Endothelial cell (in vitro differentiated cells): ENCODE measurements at regions not wholly inside any gene's neighbourhood (a gene's known extent, or its start where the extent isn't known, plus 50 kb on each side); places are given as distances from the start of the nearest gene placed in this dataset.

Source experiments
- DNase-seq: peaks from one replicate; pipeline ENCODE4 v3.0.0; 2021; ENCODE audit warnings: low spot score
- H3K27ac Mint-ChIP-seq: one replicate; pipeline ENCODE4 v1.8.0; 2021; ENCODE audit warnings: mixed read lengths, inconsistent platforms; ENCODE audit not compliant: unreplicated experiment
- H3K27me3 Mint-ChIP-seq: one replicate; pipeline ENCODE4 v1.8.0; 2021; ENCODE audit warnings: mild to moderate bottlenecking, moderate library complexity, mixed read lengths, inconsistent platforms; ENCODE audit not compliant: unreplicated experiment
- H3K36me3 Mint-ChIP-seq: one replicate; pipeline ENCODE4 v1.8.0; 2021; ENCODE audit warnings: mild to moderate bottlenecking, low read depth, mixed read lengths, inconsistent platforms; ENCODE audit not compliant: unreplicated experiment
- H3K4me1 Mint-ChIP-seq: one replicate; pipeline ENCODE4 v1.8.0; 2021; ENCODE audit warnings: mild to moderate bottlenecking, mixed read lengths, inconsistent platforms; ENCODE audit not compliant: unreplicated experiment
- H3K4me3 Mint-ChIP-seq: one replicate; pipeline ENCODE4 v1.8.0; 2021; ENCODE audit warnings: mild to moderate bottlenecking, mixed read lengths, inconsistent platforms; ENCODE audit not compliant: unreplicated experiment
- H3K9me3 Mint-ChIP-seq: one replicate; pipeline ENCODE4 v1.8.0; 2021; ENCODE audit warnings: mixed read lengths, inconsistent platforms; ENCODE audit not compliant: unreplicated experiment
- CTCF ChIP-seq: fragments of 200-600 bp; sonication (generic); IDR thresholded peaks from one replicate; pipeline ENCODE4 v1.5.0; 2021; ENCODE audit warnings: antibody characterized with exemption; ENCODE audit not compliant: unreplicated experiment

DNA sequence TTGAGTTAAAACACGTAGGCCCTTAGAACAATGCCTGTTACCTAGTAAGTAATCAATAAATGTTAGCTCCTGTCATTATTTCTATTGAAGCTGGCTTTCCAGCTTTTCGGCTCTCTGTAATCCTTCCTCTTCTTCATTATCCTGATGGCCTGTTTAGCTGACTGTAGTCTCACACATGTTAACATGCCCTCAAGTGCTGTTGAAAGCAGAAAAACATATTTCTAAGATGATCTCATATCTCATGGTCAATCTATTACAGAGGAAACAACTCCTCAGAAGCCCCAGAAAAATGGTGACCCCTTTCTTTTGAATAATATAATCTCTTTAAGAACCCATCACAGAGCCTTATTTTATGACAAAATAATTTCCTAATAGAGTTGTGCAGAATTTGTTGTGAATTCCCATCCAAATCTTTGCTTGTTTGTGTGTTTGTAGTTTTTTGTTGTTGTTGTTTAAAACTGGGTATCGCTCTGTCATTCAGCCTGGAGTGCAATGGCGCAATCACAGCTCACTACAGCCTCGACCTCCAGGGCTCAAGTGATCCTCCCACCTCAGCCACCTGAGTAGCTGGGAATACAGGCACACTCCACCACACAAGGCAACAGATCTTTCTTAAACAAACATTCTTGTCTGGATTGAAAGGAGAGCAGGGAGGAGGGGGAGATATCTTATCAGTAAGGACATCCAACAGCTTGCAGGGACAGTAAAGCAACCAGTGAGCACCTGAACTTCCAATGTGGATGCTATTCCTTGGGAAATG, 242.5 kb upstream of the CAND1 start:
- no peak for TF ChIP-seq CTCF
- H3K27ac Mint-ChIP-seq = no peak overlapping the region
- H3K9me3 Mint-ChIP-seq = no peaks in the 10 kb centered on the region
- no peak overlapping the region for H3K4me3 Mint-ChIP-seq
- peaks cover 5% of the 10 kb centered on the region for H3K4me1 Mint-ChIP-seq
- DNase-seq = no peak
- no peaks in the 10 kb centered on the region for H3K36me3 Mint-ChIP-seq
- H3K27me3 Mint-ChIP-seq = no peaks in the 10 kb centered on the region

DNA sequence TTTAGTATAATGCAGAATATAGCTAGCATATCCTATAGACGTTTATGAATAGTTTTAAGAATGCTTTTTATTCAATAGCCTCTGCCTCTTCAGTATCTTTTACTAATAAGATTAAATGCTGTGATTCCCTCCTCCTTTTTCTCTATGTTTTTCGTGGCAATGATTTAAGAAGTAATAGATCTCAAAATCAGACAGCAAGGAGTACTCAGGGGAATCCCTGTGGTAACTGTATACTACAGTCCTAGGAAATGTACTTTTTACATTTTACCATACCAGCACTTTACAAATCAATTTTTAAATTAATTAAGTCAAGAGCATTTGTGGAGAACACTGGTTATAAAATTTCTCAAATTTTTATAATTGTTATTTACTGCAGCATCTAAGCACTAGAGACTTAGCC, 240.6 kb upstream of the CAND1 start:
- no peak for TF ChIP-seq CTCF

GRCh38 chr12:67034110-67034879, 234.9 kb upstream of the CAND1 start:
- DNase-seq = no peak
- Mint-ChIP-seq H3K9me3 (no peaks in the 10 kb centered on the region), H3K36me3 (no peaks in the 10 kb centered on the region), H3K4me3 (no peak overlapping the region), H3K27me3 (no peaks in the 10 kb centered on the region), H3K27ac (no peak overlapping the region), H3K4me1 (peaks cover 5% of the 10 kb centered on the region)
- no peak for TF ChIP-seq CTCF

More for the DNA sequence above, 240.6 kb upstream of the CAND1 start:
- H3K27me3 Mint-ChIP-seq = no peaks in the 10 kb centered on the region
- DNase-seq = no peak
- H3K36me3 Mint-ChIP-seq = no peaks in the 10 kb centered on the region
- peaks cover 5% of the 10 kb centered on the region for H3K4me1 Mint-ChIP-seq
- H3K4me3 Mint-ChIP-seq = no peak overlapping the region
- H3K9me3 Mint-ChIP-seq = no peaks in the 10 kb centered on the region
- no peak overlapping the region for H3K27ac Mint-ChIP-seq

GRCh38 chr12:67035121-67035520, 234.0 kb upstream of the CAND1 start:
- no peak for TF ChIP-seq CTCF
- no peaks in the 10 kb centered on the region for H3K27me3 Mint-ChIP-seq
- H3K4me1 Mint-ChIP-seq = peaks cover 5% of the 10 kb centered on the region
- H3K36me3 Mint-ChIP-seq = no peaks in the 10 kb centered on the region
- no peak overlapping the region for H3K4me3 Mint-ChIP-seq
- H3K9me3 Mint-ChIP-seq = no peaks in the 10 kb centered on the region
- DNase-seq = no peak
- no peak overlapping the region for H3K27ac Mint-ChIP-seq

DNA sequence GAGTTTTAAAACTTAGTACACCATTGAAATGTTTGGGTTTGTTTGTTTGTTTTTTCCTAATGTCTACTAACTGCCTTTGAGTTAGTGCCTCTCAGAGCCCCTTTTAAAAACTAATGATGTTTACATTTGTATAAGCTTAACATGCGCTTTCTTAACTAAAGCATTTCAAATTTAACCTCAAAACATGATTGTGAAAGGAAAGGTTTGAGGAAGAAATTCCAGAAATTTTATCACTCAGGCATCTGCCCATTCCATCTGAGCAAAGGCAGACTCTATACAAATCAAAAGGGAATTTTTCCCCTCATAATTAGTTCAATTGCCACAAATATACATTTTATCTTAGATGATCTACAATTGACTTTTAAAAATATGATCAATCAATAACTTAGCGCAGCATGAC, 230.7 kb upstream of the CAND1 start:
- no peak for DNase-seq
- H3K36me3 Mint-ChIP-seq = no peaks in the 10 kb centered on the region
- H3K4me1 Mint-ChIP-seq = peaks cover 3% of the 10 kb centered on the region
- H3K27me3 Mint-ChIP-seq = no peaks in the 10 kb centered on the region
- H3K27ac Mint-ChIP-seq = no peak overlapping the region
- H3K9me3 Mint-ChIP-seq = no peaks in the 10 kb centered on the region
- no peak for TF ChIP-seq CTCF
- H3K4me3 Mint-ChIP-seq = no peak overlapping the region
